ENCODE measurements at regions not wholly inside any gene's neighbourhood (a gene's known extent, or its start where the extent isn't known, plus 50 kb on each side); places are given as distances from the start of the nearest gene placed in this dataset.

- TF ChIP-seq CTCF (IDR thresholded peaks at IDR 0.05) (no peak), EP300 (IDR thresholded peaks at IDR 0.05) (no peak), POLR2A (IDR thresholded peaks at IDR 0.05) (no peak)
Observed at GRCh38 chr2:143960177-143960576, 559.7 kb downstream of the ZEB2 start.

Measured in upper lobe of left lung (tissue), 4 donors.